ENCODE measurements at regions not wholly inside any gene's neighbourhood (a gene's known extent, or its start where the extent isn't known, plus 50 kb on each side); places are given as distances from the start of the nearest gene placed in this dataset.
A peak's percentile ranks its signal among the peaks of the same experiment; 100 is the strongest.

GRCh38 chr13:89694451-89694850 lies 1653.0 kb upstream of the MIR17HG start:
- Histone ChIP-seq H3K9me3 (no peaks in the 10 kb centered on the region), H3K36me3 (no peaks in the 10 kb centered on the region), H3K4me1 (replicated peaks) (no peaks in the 10 kb centered on the region), H3K4me3 (no peak overlapping the region), H3K27me3 (replicated peaks; ENCODE audit: insufficient read depth) (no peaks in the 10 kb centered on the region), H3K27ac (no peak overlapping the region)
- TF ChIP-seq POLR2A (IDR thresholded peaks at IDR 0.05), result no peak
- no peak for TF ChIP-seq POLR2AphosphoS5 (IDR thresholded peaks at IDR 0.05)
- no peak for TF ChIP-seq CTCF (IDR thresholded peaks at IDR 0.05)
- DNase-seq (ENCODE audit: low spot score), result no peak
- 53% methylated on average over 1 of the region's 1 CpG for WGBS
- intact Hi-C loops (cut with DNase I), result no loop called here

GRCh38 chr13:89695343-89696257 lies 1651.9 kb upstream of the MIR17HG start:
- no peaks in the 10 kb centered on the region for H3K36me3 ChIP-seq
- no peaks in the 10 kb centered on the region for H3K9me3 ChIP-seq
- DNase-seq (ENCODE audit: low spot score), result no peak
- no peaks in the 10 kb centered on the region for H3K4me1 ChIP-seq (replicated peaks)
- H3K27me3 ChIP-seq (replicated peaks; ENCODE audit: insufficient read depth), result no peaks in the 10 kb centered on the region
- H3K4me3 ChIP-seq, result no peak overlapping the region
- H3K27ac ChIP-seq, result no peak overlapping the region
- WGBS, result 27% methylated on average over 4 of the region's 4 CpGs
- intact Hi-C loops (cut with DNase I), result no loop called here
- TF ChIP-seq POLR2AphosphoS5 (IDR thresholded peaks at IDR 0.05), result no peak
- no peak for TF ChIP-seq POLR2A (IDR thresholded peaks at IDR 0.05)
- peak in 3 of 4 experiments; percentile 21 to 47 (median 39) for TF ChIP-seq CTCF (IDR thresholded peaks at IDR 0.05)

GRCh38 chr13:89701913-89702312 lies 1645.6 kb upstream of the MIR17HG start:
- H3K4me1 ChIP-seq (replicated peaks), result no peaks in the 10 kb centered on the region
- no peaks in the 10 kb centered on the region for H3K9me3 ChIP-seq
- WGBS, result 56% methylated on average over 9 of the region's 9 CpGs
- no peaks in the 10 kb centered on the region for H3K36me3 ChIP-seq
- TF ChIP-seq POLR2A (IDR thresholded peaks at IDR 0.05), result no peak
- TF ChIP-seq POLR2AphosphoS5 (IDR thresholded peaks at IDR 0.05), result no peak
- TF ChIP-seq CTCF (IDR thresholded peaks at IDR 0.05), result no peak
- DNase-seq (ENCODE audit: low spot score), result no peak
- H3K27me3 ChIP-seq (replicated peaks; ENCODE audit: insufficient read depth), result no peaks in the 10 kb centered on the region
- intact Hi-C loops (cut with DNase I), result no loop called here
- H3K4me3 ChIP-seq, result no peak overlapping the region
- no peak overlapping the region for H3K27ac ChIP-seq

GRCh38 chr13:89704040-89704439 lies 1643.4 kb upstream of the MIR17HG start:
- no peaks in the 10 kb centered on the region for H3K27me3 ChIP-seq (replicated peaks; ENCODE audit: insufficient read depth)
- TF ChIP-seq CTCF (IDR thresholded peaks at IDR 0.05) (no peak), POLR2A (IDR thresholded peaks at IDR 0.05) (no peak)
- no peaks in the 10 kb centered on the region for H3K4me1 ChIP-seq (replicated peaks)
- no peak for DNase-seq (ENCODE audit: low spot score)
- intact Hi-C loops (cut with DNase I), result no loop called here
- no peak overlapping the region for H3K4me3 ChIP-seq
- no peaks in the 10 kb centered on the region for H3K9me3 ChIP-seq
- no peak overlapping the region for H3K27ac ChIP-seq
- no peaks in the 10 kb centered on the region for H3K36me3 ChIP-seq

GRCh38 chr13:89708013-89708412 lies 1639.5 kb upstream of the MIR17HG start:
- Histone ChIP-seq H3K36me3 (no peaks in the 10 kb centered on the region), H3K27ac (no peak overlapping the region), H3K9me3 (no peaks in the 10 kb centered on the region), H3K4me1 (replicated peaks) (no peaks in the 10 kb centered on the region), H3K27me3 (replicated peaks; ENCODE audit: insufficient read depth) (no peaks in the 10 kb centered on the region), H3K4me3 (no peak overlapping the region)
- no peak for TF ChIP-seq POLR2A (IDR thresholded peaks at IDR 0.05)
- no peak for TF ChIP-seq POLR2AphosphoS5 (IDR thresholded peaks at IDR 0.05)
- intact Hi-C loops (cut with DNase I), result no loop called here
- 95% methylated on average over 6 of the region's 6 CpGs for WGBS
- DNase-seq (ENCODE audit: low spot score), result no peak

All from prostate gland (tissue), 2 donors.